ENCODE measurements at regions not wholly inside any gene's neighbourhood (a gene's known extent, or its start where the extent isn't known, plus 50 kb on each side); places are given as distances from the start of the nearest gene placed in this dataset.

DNA sequence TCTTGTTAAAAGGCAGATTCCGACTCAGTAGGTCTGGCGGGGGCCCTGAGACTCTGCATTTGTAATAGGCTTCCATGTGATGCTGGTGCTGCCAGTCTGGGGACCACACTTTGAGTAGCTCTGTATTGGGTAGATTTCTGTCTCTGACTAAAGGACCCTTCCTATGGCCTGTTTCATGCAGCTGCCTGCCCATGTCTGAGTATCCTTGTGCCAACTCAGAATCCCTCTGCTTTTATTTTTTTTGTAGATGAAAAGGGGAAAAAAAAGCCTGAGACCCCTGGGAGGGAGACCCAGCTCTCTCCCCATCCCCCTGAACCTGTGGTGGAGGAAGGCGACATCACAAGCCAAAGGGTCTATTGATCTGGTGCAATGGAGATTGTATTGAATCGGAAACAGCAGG, 81.9 kb downstream of the EBLN2 start:
- TF ChIP-seq, protein P1, sequence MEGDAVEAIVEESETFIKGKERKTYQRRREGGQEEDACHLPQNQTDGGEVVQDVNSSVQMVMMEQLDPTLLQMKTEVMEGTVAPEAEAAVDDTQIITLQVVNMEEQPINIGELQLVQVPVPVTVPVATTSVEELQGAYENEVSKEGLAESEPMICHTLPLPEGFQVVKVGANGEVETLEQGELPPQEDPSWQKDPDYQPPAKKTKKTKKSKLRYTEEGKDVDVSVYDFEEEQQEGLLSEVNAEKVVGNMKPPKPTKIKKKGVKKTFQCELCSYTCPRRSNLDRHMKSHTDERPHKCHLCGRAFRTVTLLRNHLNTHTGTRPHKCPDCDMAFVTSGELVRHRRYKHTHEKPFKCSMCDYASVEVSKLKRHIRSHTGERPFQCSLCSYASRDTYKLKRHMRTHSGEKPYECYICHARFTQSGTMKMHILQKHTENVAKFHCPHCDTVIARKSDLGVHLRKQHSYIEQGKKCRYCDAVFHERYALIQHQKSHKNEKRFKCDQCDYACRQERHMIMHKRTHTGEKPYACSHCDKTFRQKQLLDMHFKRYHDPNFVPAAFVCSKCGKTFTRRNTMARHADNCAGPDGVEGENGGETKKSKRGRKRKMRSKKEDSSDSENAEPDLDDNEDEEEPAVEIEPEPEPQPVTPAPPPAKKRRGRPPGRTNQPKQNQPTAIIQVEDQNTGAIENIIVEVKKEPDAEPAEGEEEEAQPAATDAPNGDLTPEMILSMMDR (IDR thresholded peaks at IDR 0.05), result no peak
- no peak for TF ChIP-seq POLR2A (IDR thresholded peaks at IDR 0.05)
